ENCODE measurements at regions not wholly inside any gene's neighbourhood (a gene's known extent, or its start where the extent isn't known, plus 50 kb on each side); places are given as distances from the start of the nearest gene placed in this dataset.

DNA sequence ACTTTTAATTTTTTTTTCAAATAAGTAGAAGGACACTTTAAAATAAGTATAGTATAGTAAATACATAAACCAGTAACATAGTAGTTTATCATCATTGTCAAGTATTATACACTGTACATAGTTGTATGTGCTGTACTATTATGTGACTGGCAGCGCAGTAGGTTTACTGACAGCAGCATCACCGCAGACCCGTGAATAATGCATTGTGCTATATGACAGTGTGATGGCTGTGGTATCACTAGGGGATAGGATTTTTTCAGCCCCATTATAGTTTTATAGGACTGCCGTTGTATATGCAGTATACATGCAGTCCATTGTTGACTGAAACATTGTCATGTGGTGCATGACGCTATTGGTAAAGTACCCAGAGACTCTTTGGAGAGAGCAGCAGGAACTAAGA is 306.5 kb downstream of the SQOR start:
- Histone ChIP-seq H3K36me3 (ENCODE audit: control insufficient read depth in 1 of 2, insufficient read depth in 2 of 2, low read length in 2 of 2) (no peaks in the 10 kb centered on the region), H3K27ac (ENCODE audit: low read depth, low read length) (no peak overlapping the region), H3K4me3 (replicated peaks in 1 of 2; ENCODE audit: low read depth in 1 of 2, low read length in 2 of 2) (no peak overlapping the region), H3K79me2 (ENCODE audit: insufficient read depth, low read length) (no peaks in the 10 kb centered on the region), H3K9me3 (ENCODE audit: control insufficient read depth in 1 of 2, insufficient read depth in 1 of 2, low read depth in 1 of 2, low read length in 2 of 2) (no peaks in the 10 kb centered on the region), H3K9me2 (ENCODE audit: insufficient read depth) (no peaks in the 10 kb centered on the region), H3K4me2 (ENCODE audit: low read length) (no peak overlapping the region), H3K9ac (ENCODE audit: low read length) (no peak overlapping the region), H4K20me1 (ENCODE audit: insufficient read depth) (no peaks in the 10 kb centered on the region), H3K27me3 (ENCODE audit: insufficient read depth, low read length) (no peaks in the 10 kb centered on the region), H3K4me1 (ENCODE audit: control insufficient read depth in 1 of 2, insufficient read depth in 2 of 2, low read length in 2 of 2) (no peaks in the 10 kb centered on the region), H2AFZ (ENCODE audit: low read depth, low read length, poor library complexity, severe bottlenecking) (no peak overlapping the region)
- BruUV-seq (replicated peaks): no TSS peak
- TF ChIP-seq, protein P1, sequence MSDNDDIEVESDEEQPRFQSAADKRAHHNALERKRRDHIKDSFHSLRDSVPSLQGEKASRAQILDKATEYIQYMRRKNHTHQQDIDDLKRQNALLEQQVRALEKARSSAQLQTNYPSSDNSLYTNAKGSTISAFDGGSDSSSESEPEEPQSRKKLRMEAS (IDR thresholded peaks at IDR 0.05): no peak
- no peak for TF ChIP-seq POLR2A (IDR thresholded peaks at IDR 0.05; ENCODE audit: borderline replicate concordance, extremely low read depth, insufficient read depth, insufficient read length)
- TF ChIP-seq ZFX (IDR thresholded peaks at IDR 0.05): no peak
- no peak for TF ChIP-seq TCF7L2 (IDR thresholded peaks at IDR 0.05; ENCODE audit: borderline replicate concordance, extremely low read depth, insufficient read depth, insufficient read length)
- no peak for TF ChIP-seq CBX3 (IDR thresholded peaks at IDR 0.05; ENCODE audit: low read depth)
- TF ChIP-seq, protein P2, sequence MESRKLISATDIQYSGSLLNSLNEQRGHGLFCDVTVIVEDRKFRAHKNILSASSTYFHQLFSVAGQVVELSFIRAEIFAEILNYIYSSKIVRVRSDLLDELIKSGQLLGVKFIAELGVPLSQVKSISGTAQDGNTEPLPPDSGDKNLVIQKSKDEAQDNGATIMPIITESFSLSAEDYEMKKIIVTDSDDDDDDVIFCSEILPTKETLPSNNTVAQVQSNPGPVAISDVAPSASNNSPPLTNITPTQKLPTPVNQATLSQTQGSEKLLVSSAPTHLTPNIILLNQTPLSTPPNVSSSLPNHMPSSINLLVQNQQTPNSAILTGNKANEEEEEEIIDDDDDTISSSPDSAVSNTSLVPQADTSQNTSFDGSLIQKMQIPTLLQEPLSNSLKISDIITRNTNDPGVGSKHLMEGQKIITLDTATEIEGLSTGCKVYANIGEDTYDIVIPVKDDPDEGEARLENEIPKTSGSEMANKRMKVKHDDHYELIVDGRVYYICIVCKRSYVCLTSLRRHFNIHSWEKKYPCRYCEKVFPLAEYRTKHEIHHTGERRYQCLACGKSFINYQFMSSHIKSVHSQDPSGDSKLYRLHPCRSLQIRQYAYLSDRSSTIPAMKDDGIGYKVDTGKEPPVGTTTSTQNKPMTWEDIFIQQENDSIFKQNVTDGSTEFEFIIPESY (IDR thresholded peaks at IDR 0.05; ENCODE audit: extremely low read depth, insufficient replicate concordance, low read length): no peak
- no peak for TF ChIP-seq JUND (IDR thresholded peaks at IDR 0.05)
- no peak for TF ChIP-seq EGR1 (IDR thresholded peaks at IDR 0.05; ENCODE audit: low read depth)
- TF ChIP-seq SP1 (IDR thresholded peaks at IDR 0.05; ENCODE audit: low read depth): no peak
- TF ChIP-seq RAD21 (IDR thresholded peaks at IDR 0.05; ENCODE audit: low read depth): no peak
- TF ChIP-seq SIN3A (IDR thresholded peaks at IDR 0.05; ENCODE audit: low read depth): no peak
- TF ChIP-seq YY1 (IDR thresholded peaks at IDR 0.05; ENCODE audit: extremely low read depth, insufficient replicate concordance, low read depth, low read length): no peak
- TF ChIP-seq FOSL1 (IDR thresholded peaks at IDR 0.05; ENCODE audit: low read depth): no peak
- TF ChIP-seq SRF (IDR thresholded peaks at IDR 0.05; ENCODE audit: low read depth): no peak
- TF ChIP-seq, protein P3, sequence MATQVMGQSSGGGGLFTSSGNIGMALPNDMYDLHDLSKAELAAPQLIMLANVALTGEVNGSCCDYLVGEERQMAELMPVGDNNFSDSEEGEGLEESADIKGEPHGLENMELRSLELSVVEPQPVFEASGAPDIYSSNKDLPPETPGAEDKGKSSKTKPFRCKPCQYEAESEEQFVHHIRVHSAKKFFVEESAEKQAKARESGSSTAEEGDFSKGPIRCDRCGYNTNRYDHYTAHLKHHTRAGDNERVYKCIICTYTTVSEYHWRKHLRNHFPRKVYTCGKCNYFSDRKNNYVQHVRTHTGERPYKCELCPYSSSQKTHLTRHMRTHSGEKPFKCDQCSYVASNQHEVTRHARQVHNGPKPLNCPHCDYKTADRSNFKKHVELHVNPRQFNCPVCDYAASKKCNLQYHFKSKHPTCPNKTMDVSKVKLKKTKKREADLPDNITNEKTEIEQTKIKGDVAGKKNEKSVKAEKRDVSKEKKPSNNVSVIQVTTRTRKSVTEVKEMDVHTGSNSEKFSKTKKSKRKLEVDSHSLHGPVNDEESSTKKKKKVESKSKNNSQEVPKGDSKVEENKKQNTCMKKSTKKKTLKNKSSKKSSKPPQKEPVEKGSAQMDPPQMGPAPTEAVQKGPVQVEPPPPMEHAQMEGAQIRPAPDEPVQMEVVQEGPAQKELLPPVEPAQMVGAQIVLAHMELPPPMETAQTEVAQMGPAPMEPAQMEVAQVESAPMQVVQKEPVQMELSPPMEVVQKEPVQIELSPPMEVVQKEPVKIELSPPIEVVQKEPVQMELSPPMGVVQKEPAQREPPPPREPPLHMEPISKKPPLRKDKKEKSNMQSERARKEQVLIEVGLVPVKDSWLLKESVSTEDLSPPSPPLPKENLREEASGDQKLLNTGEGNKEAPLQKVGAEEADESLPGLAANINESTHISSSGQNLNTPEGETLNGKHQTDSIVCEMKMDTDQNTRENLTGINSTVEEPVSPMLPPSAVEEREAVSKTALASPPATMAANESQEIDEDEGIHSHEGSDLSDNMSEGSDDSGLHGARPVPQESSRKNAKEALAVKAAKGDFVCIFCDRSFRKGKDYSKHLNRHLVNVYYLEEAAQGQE (IDR thresholded peaks at IDR 0.05; ENCODE audit: low read depth): no peak
- no peak for TF ChIP-seq ELF1 (IDR thresholded peaks at IDR 0.05; ENCODE audit: borderline replicate concordance, low read depth)
- ChIA-PET RAD21 (ENCODE audit: low non-redundant PET in 1 of 2, low total read pairs in 2 of 2, uncharacterized antibody in 2 of 2, unreplicated experiment in 2 of 2) (no interaction called here), POLR2A (no interaction called here), CTCF (no interaction called here)
- intact Hi-C loops (cut with micrococcal nuclease): no loop called here
- no peak for DNase-seq (ENCODE audit: low read depth, low spot score)
- ATAC-seq: no peak

Measured in HCT116 (cell line).